Subcutaneous abdominal adipose tissue (tissue), 5 donors: ENCODE measurements at regions not wholly inside any gene's neighbourhood (a gene's known extent, or its start where the extent isn't known, plus 50 kb on each side); places are given as distances from the start of the nearest gene placed in this dataset.
"Not testable (repeated sequence)": the region's sequence is repeated elsewhere in the genome, so short reads cannot be mapped to it uniquely, and the experiment has no call there.

ENCODE experiments used
- H3K27ac ChIP-seq: one replicate; pipeline ENCODE4 v1.7.0; 2013; ENCODE audit warnings: low read depth, mild to moderate bottlenecking, inconsistent platforms, low read length, moderate library complexity
- H3K27me3 ChIP-seq, 5 donors: one replicate each; pipeline ENCODE4 v1.7.0; 2013; ENCODE audit warnings: low read length in 5 of 5, inconsistent platforms in 1 of 5; ENCODE audit not compliant: control insufficient read depth in 5 of 5, insufficient read depth in 4 of 5
- H3K36me3 ChIP-seq, 5 donors: one replicate each; pipeline ENCODE4 v1.7.0; 2013; ENCODE audit warnings: low read length in 5 of 5; ENCODE audit not compliant: control insufficient read depth in 5 of 5, insufficient read depth in 5 of 5
- H3K4me1 ChIP-seq, 5 donors: one replicate each; pipeline ENCODE4 v1.7.0; 2013; ENCODE audit warnings: low read length in 5 of 5, mild to moderate bottlenecking in 3 of 5, moderate library complexity in 1 of 5; ENCODE audit not compliant: control insufficient read depth in 5 of 5, insufficient read depth in 5 of 5
- H3K4me3 ChIP-seq, 5 donors: one replicate each; pipeline ENCODE4 v1.7.0; 2013; ENCODE audit warnings: low read length in 5 of 5, low read depth in 1 of 5
- H3K9ac ChIP-seq, 5 donors: one replicate each; pipeline ENCODE4 v1.7.0; 2013; ENCODE audit warnings: low read length in 5 of 5, mild to moderate bottlenecking in 4 of 5, moderate library complexity in 3 of 5
- H3K9me3 ChIP-seq, 5 donors: one replicate each; pipeline ENCODE4 v1.7.0; 2013; ENCODE audit warnings: low read length in 5 of 5; ENCODE audit not compliant: control insufficient read depth in 5 of 5
- donor health status: healthy.
- donor health status: healthy.
- donor health status: healthy.
- donor health status: healthy.
- donor health status: healthy.

- Histone ChIP-seq H3K9me3 (peaks cover 0 to 2% (median 0%) of the 10 kb centered on the region in 5 donors), H3K4me3 (no peak overlapping the region), H3K36me3 (no peaks in the 10 kb centered on the region), H3K9ac (no peak overlapping the region), H3K27ac (no peak overlapping the region), H3K4me1 (no peaks in the 10 kb centered on the region), H3K27me3 (peaks cover 0 to 2% (median 0%) of the 10 kb centered on the region in 5 donors)
Observed at GRCh38 chr4:127469542-127469941, 163.2 kb upstream of the INTU start.

- Histone ChIP-seq H3K4me1 (no peaks in the 10 kb centered on the region), H3K36me3 (no peaks in the 10 kb centered on the region), H3K27me3 (peaks cover 0 to 2% (median 0%) of the 10 kb centered on the region in 5 donors), H3K4me3 (no peak overlapping the region), H3K27ac (no peak overlapping the region), H3K9ac (no peak overlapping the region), H3K9me3 (peaks cover 0 to 2% (median 0%) of the 10 kb centered on the region in 5 donors)
Observed at GRCh38 chr4:127469959-127470809, 162.6 kb upstream of the INTU start.

- not testable (repeated sequence) for H3K36me3 ChIP-seq, H3K9me3 ChIP-seq
Observed at GRCh38 chr4:127478271-127478670, 154.5 kb upstream of the INTU start.

GRCh38 chr4:127479031-127479622, 153.6 kb upstream of the INTU start:
- no peaks in the 10 kb centered on the region for H3K27me3 ChIP-seq

More at GRCh38 chr4:127478271-127478670, 154.5 kb upstream of the INTU start:
- not testable (repeated sequence) for H3K4me1 ChIP-seq, H3K9ac ChIP-seq, H3K4me3 ChIP-seq, H3K27ac ChIP-seq, H3K27me3 ChIP-seq

GRCh38 chr4:127482049-127482448, 150.7 kb upstream of the INTU start:
- Histone ChIP-seq H3K36me3 (no peaks in the 10 kb centered on the region), H3K4me1 (no peaks in the 10 kb centered on the region), H3K27me3 (no peaks in the 10 kb centered on the region)

More at GRCh38 chr4:127479031-127479622, 153.6 kb upstream of the INTU start:
- no peaks in the 10 kb centered on the region for H3K36me3 ChIP-seq
- no peak overlapping the region for H3K4me3 ChIP-seq
- H3K9me3 ChIP-seq: no peaks in the 10 kb centered on the region
- no peak overlapping the region for H3K9ac ChIP-seq
- H3K27ac ChIP-seq: no peak overlapping the region
- H3K4me1 ChIP-seq: no peaks in the 10 kb centered on the region

GRCh38 chr4:127484117-127484516, 148.6 kb upstream of the INTU start:
- Histone ChIP-seq H3K4me1 (no peaks in the 10 kb centered on the region), H3K27ac (no peak overlapping the region), H3K27me3 (no peaks in the 10 kb centered on the region), H3K36me3 (no peaks in the 10 kb centered on the region), H3K9ac (no peak overlapping the region), H3K4me3 (no peak overlapping the region), H3K9me3 (no peaks in the 10 kb centered on the region)

More at GRCh38 chr4:127482049-127482448, 150.7 kb upstream of the INTU start:
- Histone ChIP-seq H3K9me3 (no peaks in the 10 kb centered on the region), H3K9ac (no peak overlapping the region), H3K4me3 (no peak overlapping the region), H3K27ac (no peak overlapping the region)

GRCh38 chr4:127486248-127486647, 146.5 kb upstream of the INTU start:
- Histone ChIP-seq H3K4me3 (no peak overlapping the region), H3K36me3 (no peaks in the 10 kb centered on the region), H3K9me3 (no peaks in the 10 kb centered on the region), H3K4me1 (no peaks in the 10 kb centered on the region), H3K27me3 (no peaks in the 10 kb centered on the region), H3K27ac (no peak overlapping the region), H3K9ac (no peak overlapping the region)

- Histone ChIP-seq H3K9ac (no peak overlapping the region), H3K4me1 (no peaks in the 10 kb centered on the region), H3K27me3 (no peaks in the 10 kb centered on the region), H3K36me3 (no peaks in the 10 kb centered on the region), H3K9me3 (no peaks in the 10 kb centered on the region), H3K4me3 (no peak overlapping the region), H3K27ac (no peak overlapping the region)
Observed at GRCh38 chr4:127491571-127491970, 141.2 kb upstream of the INTU start.

GRCh38 chr4:127496875-127497274, 135.9 kb upstream of the INTU start:
- H3K4me3 ChIP-seq, H3K27me3 ChIP-seq, H3K9ac ChIP-seq, H3K36me3 ChIP-seq, H3K4me1 ChIP-seq, H3K9me3 ChIP-seq, H3K27ac ChIP-seq: not testable (repeated sequence)

GRCh38 chr4:127498366-127498765, 134.4 kb upstream of the INTU start:
- no peak overlapping the region for H3K9ac ChIP-seq
- H3K4me3 ChIP-seq: no peak overlapping the region
- peaks cover 0 to 6% (median 0%) of the 10 kb centered on the region in 5 donors for H3K4me1 ChIP-seq
- H3K27me3 ChIP-seq: no peaks in the 10 kb centered on the region
- H3K27ac ChIP-seq: no peak overlapping the region
- H3K9me3 ChIP-seq: no peaks in the 10 kb centered on the region
- H3K36me3 ChIP-seq: no peaks in the 10 kb centered on the region
